K562 (cell line): ENCODE measurements at regions not wholly inside any gene's neighbourhood (a gene's known extent, or its start where the extent isn't known, plus 50 kb on each side); places are given as distances from the start of the nearest gene placed in this dataset.

Experiments
- ATF1 ChIP-seq, 2 experiments: fragments of 450-650 bp in 1 of 2; IDR thresholded peaks; 2 replicates each; pipeline ENCODE4 v1.6.1; 2016; ENCODE audit warnings: missing compliant biosample characterization in 1 of 2, missing genetic modification characterization in 1 of 2
- BHLHE40 ChIP-seq: IDR thresholded peaks from 2 replicates; pipeline ENCODE4 v1.6.1; 2011; ENCODE audit warnings: low read length, improper control_type of control experiment
- CCNT2 ChIP-seq: IDR thresholded peaks from 2 replicates; pipeline ENCODE4 v1.6.1; 2011; ENCODE audit warnings: borderline replicate concordance, low read depth, mild to moderate bottlenecking, moderate library complexity, mixed read lengths, low read length; ENCODE audit not compliant: insufficient read length; ENCODE audit errors: extremely low read depth
- MAFK ChIP-seq: IDR thresholded peaks from 2 replicates; pipeline ENCODE4 v1.6.1; 2011; ENCODE audit warnings: low read length, improper control_type of control experiment
- MTA1 ChIP-seq: fragments of 450-650 bp; IDR thresholded peaks from 2 replicates; pipeline ENCODE4 v1.6.1; 2017; ENCODE audit warnings: borderline replicate concordance
- MYC ChIP-seq, 2 experiments: fragments of 250-450 bp in 1 of 2; sonication (Bioruptor Pico) in 1 of 2; IDR thresholded peaks; 2 replicates each; pipeline versions ENCODE4 v1.5.1 to v1.6.1; 2012 to 2021; ENCODE audit warnings: low read depth in 2 of 2, borderline replicate concordance in 1 of 2, improper control_type of control experiment in 1 of 2, low read length in 1 of 2, mild to moderate bottlenecking in 1 of 2, moderate library complexity in 1 of 2
- RBM39 ChIP-seq: fragments of 200-400 bp; formaldehyde crosslinking; optimal IDR thresholded peaks from 2 replicates; pipeline ENCODE3; 2018; ENCODE audit warnings: low read depth, low read length
- RFX7 ChIP-seq: fragments of 250-450 bp; sonication (Bioruptor Pico); IDR thresholded peaks from 2 replicates; pipeline ENCODE4 v1.5.1; 2021; ENCODE audit warnings: mild to moderate bottlenecking
- TAF7 ChIP-seq: fragments of 450-650 bp; IDR thresholded peaks from 2 replicates; pipeline ENCODE4 v1.6.1; 2016; ENCODE audit warnings: missing genetic modification characterization, missing compliant biosample characterization
- THRA ChIP-seq: fragments of 450-650 bp; IDR thresholded peaks from 2 replicates; pipeline ENCODE4 v1.6.1; 2017; ENCODE audit warnings: mild to moderate bottlenecking, moderate library complexity
- TSC22D4 ChIP-seq: fragments of 450-650 bp; IDR thresholded peaks from 2 replicates; pipeline ENCODE4 v1.6.1; 2016; ENCODE audit warnings: missing genetic modification characterization, missing biosample characterization, control low read depth
- ZBTB34 ChIP-seq: fragments of 250-450 bp; sonication (Bioruptor Pico); IDR thresholded peaks from 2 replicates; pipeline ENCODE4 v1.8.0; 2021; ENCODE audit warnings: mild to moderate bottlenecking, moderate library complexity
- ZNF316 ChIP-seq: fragments of 450-650 bp; IDR thresholded peaks from 2 replicates; pipeline ENCODE4 v1.6.1; 2016
- ZNF699 ChIP-seq: fragments of 250-450 bp; sonication (Bioruptor Pico); IDR thresholded peaks from 2 replicates; pipeline ENCODE4 v1.8.0; 2021; ENCODE audit warnings: mild to moderate bottlenecking, moderate library complexity; ENCODE audit not compliant: insufficient replicate concordance
- TF ChIP-seq, protein P1 (sequence below): IDR thresholded peaks from 3 replicates; pipeline ENCODE4 v1.6.1; 2011; ENCODE audit warnings: borderline replicate concordance, mild to moderate bottlenecking, moderate library complexity; ENCODE audit not compliant: insufficient read length; ENCODE audit errors: extremely low read depth
- TF ChIP-seq, protein P2 (sequence below), 2 experiments: fragments of 200-800 bp in 1 of 2; sonication (Bioruptor generic) in 1 of 2; sonication (generic) in 1 of 2; formaldehyde crosslinking in 1 of 2; IDR thresholded peaks in 1 of 2; conservative IDR thresholded peaks in 1 of 2; 2 replicates each; pipeline versions ENCODE4 v1.5.0 to v1.6.1; 2016 to 2020; ENCODE audit warnings: missing compliant biosample characterization in 1 of 2, missing genetic modification characterization in 1 of 2, missing genetic modification reagents in 1 of 2
- TF ChIP-seq, protein P3 (sequence below): fragments of 450-650 bp; IDR thresholded peaks from 2 replicates; pipeline ENCODE4 v1.7.1; 2018; ENCODE audit warnings: mild to moderate bottlenecking, low read depth; ENCODE audit not compliant: partially characterized antibody

DNA sequence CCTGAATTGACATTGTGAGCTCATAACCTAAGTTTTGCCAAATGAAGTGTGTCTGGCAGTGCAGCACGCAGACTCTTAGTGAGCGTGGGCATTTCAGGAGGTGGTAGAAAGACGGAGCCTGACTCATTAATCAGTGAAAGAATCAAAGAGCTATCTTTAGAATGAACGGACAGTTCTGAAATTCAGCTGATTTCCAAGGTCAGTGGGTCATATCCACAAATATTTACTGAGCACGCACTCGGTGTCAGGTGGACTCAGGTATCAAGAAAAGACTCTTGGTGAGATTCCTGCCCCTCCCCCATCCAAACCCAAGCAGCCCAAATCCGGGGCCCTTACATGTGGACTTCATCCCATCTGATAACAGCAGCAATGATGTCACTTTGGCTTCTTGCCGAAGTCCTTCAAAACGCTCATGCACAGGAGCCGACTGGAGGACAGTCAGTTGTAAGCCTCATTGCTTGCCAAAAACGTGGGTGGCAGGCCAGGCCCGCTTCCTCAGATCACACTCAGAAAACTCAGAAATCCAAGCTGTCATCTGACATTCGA is 185.8 kb downstream of the HS3ST3A1 start (continued):
- TF ChIP-seq ZBTB34 (CRISPR knock-in tag), result no peak
- no peak for TF ChIP-seq RFX7 (CRISPR knock-in tag)
- no peak for TF ChIP-seq ZNF316
- TF ChIP-seq TAF7 (tag), result no peak
- no peak for TF ChIP-seq RBM39
- TF ChIP-seq MTA1, result 0 out of 2 replicates have a peak, but pooled peaks have one; percentile 23
- TF ChIP-seq, protein P1, sequence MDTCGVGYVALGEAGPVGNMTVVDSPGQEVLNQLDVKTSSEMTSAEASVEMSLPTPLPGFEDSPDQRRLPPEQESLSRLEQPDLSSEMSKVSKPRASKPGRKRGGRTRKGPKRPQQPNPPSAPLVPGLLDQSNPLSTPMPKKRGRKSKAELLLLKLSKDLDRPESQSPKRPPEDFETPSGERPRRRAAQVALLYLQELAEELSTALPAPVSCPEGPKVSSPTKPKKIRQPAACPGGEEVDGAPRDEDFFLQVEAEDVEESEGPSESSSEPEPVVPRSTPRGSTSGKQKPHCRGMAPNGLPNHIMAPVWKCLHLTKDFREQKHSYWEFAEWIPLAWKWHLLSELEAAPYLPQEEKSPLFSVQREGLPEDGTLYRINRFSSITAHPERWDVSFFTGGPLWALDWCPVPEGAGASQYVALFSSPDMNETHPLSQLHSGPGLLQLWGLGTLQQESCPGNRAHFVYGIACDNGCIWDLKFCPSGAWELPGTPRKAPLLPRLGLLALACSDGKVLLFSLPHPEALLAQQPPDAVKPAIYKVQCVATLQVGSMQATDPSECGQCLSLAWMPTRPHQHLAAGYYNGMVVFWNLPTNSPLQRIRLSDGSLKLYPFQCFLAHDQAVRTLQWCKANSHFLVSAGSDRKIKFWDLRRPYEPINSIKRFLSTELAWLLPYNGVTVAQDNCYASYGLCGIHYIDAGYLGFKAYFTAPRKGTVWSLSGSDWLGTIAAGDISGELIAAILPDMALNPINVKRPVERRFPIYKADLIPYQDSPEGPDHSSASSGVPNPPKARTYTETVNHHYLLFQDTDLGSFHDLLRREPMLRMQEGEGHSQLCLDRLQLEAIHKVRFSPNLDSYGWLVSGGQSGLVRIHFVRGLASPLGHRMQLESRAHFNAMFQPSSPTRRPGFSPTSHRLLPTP, result no peak
- TF ChIP-seq THRA, result no peak
- TF ChIP-seq ZNF699, result no peak
- TF ChIP-seq BHLHE40, result peak; percentile 75; the same call in 1 of the 2 replicates
- peak; percentile 38; the same call in 1 of the 2 replicates for TF ChIP-seq MYC (IDR thresholded peaks at IDR 0.05; ENCODE audit: low read depth, low read length)
- no peak for TF ChIP-seq MYC (CRISPR knock-in tag; IDR thresholded peaks at IDR 0.05; ENCODE audit: borderline replicate concordance, low read depth)
- TF ChIP-seq MAFK, result no peak
- no peak for TF ChIP-seq ATF1 (CRISPR knock-in tag; IDR thresholded peaks at IDR 0.05)
- peak; percentile 71 for TF ChIP-seq ATF1 (tag; IDR thresholded peaks at IDR 0.05)
- TF ChIP-seq, protein P2, sequence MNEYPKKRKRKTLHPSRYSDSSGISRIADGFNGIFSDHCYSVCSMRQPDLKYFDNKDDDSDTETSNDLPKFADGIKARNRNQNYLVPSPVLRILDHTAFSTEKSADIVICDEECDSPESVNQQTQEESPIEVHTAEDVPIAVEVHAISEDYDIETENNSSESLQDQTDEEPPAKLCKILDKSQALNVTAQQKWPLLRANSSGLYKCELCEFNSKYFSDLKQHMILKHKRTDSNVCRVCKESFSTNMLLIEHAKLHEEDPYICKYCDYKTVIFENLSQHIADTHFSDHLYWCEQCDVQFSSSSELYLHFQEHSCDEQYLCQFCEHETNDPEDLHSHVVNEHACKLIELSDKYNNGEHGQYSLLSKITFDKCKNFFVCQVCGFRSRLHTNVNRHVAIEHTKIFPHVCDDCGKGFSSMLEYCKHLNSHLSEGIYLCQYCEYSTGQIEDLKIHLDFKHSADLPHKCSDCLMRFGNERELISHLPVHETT (CRISPR knock-in tag; conservative IDR thresholded peaks at IDR 0.05 in 1 of 2, IDR thresholded peaks at IDR 0.05 in 1 of 2), result 0 out of 4 replicates have a peak, but pooled peaks of 1 of the 2 experiments have one; percentile 46
- TF ChIP-seq TSC22D4 (tag), result no peak
- TF ChIP-seq, protein P3, sequence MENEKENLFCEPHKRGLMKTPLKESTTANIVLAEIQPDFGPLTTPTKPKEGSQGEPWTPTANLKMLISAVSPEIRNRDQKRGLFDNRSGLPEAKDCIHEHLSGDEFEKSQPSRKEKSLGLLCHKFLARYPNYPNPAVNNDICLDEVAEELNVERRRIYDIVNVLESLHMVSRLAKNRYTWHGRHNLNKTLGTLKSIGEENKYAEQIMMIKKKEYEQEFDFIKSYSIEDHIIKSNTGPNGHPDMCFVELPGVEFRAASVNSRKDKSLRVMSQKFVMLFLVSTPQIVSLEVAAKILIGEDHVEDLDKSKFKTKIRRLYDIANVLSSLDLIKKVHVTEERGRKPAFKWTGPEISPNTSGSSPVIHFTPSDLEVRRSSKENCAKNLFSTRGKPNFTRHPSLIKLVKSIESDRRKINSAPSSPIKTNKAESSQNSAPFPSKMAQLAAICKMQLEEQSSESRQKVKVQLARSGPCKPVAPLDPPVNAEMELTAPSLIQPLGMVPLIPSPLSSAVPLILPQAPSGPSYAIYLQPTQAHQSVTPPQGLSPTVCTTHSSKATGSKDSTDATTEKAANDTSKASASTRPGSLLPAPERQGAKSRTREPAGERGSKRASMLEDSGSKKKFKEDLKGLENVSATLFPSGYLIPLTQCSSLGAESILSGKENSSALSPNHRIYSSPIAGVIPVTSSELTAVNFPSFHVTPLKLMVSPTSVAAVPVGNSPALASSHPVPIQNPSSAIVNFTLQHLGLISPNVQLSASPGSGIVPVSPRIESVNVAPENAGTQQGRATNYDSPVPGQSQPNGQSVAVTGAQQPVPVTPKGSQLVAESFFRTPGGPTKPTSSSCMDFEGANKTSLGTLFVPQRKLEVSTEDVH, result no peak
- TF ChIP-seq CCNT2, result peak; percentile 19
